ENCODE measurements at regions not wholly inside any gene's neighbourhood (a gene's known extent, or its start where the extent isn't known, plus 50 kb on each side); places are given as distances from the start of the nearest gene placed in this dataset.

DNA sequence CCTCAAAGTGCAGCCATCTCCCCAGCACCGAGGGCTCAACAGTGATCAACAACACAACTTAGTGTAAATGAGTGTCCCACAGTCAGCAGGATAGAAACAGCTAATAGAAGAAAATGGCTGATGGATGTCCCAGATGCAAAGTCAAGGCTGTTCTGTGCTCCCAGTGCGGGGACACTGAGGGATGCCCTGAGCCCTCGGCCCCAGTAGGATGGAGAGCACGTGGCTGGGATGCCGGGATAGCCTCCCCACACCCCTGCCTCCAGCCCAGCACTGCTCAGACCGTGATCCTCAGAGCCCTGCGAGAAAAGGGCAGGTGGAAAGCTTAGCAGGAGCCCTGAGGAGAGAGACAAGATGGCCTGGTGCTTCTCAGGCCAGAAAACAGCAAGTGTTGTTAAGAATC, 243.9 kb upstream of the TCERG1L start:
- Histone ChIP-seq H3K4me2 (ENCODE audit: control insufficient read depth, insufficient read depth) (no peak overlapping the region), H3K9ac (ENCODE audit: control insufficient read depth, insufficient read depth, low read length) (no peak overlapping the region), H2AFZ (ENCODE audit: control insufficient read depth, low read depth, low read length) (no peak overlapping the region), H3K27me3 (replicated peaks in 1 of 2; ENCODE audit: control insufficient read depth in 2 of 2, insufficient read depth in 2 of 2, low read length in 1 of 2) (no peaks in the 10 kb centered on the region), H3K9me3 (replicated peaks; ENCODE audit: control insufficient read depth, insufficient read depth, low read length) (no peaks in the 10 kb centered on the region), H4K20me1 (ENCODE audit: control insufficient read depth, insufficient read depth) (no peaks in the 10 kb centered on the region), H3K36me3 (ENCODE audit: control insufficient read depth in 2 of 2, insufficient read depth in 2 of 2, low read length in 1 of 2) (no peaks in the 10 kb centered on the region), H3K79me2 (ENCODE audit: control insufficient read depth, insufficient read depth, low read length) (no peaks in the 10 kb centered on the region), H3K4me1 (ENCODE audit: control insufficient read depth, insufficient read depth, low read length) (no peaks in the 10 kb centered on the region), H3K4me3 (no peak overlapping the region), H3K27ac (ENCODE audit: control insufficient read depth, insufficient read depth) (no peak overlapping the region)
- ATAC-seq (no peak), FAIRE-seq (no peak), DNase-seq (ENCODE audit: low read depth, low spot score) (no peak)
- intact Hi-C loops (cut with micrococcal nuclease; ENCODE audit: unreplicated experiment) (no loop called here), in situ Hi-C loops (cut with MboI) (no loop called here)
- ChIA-PET RAD21 (ENCODE audit: unreplicated experiment) (no interaction called here), POLR2A (no interaction called here), SMC1A (ENCODE audit: uncharacterized antibody, unreplicated experiment) (no interaction called here), CTCF (no interaction called here)
- 2% methylated on average over 4 of the region's 7 CpGs for WGBS (ENCODE audit: insufficient coverage, insufficient replicate concordance, low lambda C conversion rate, missing lambda C conversion rate)
- TF ChIP-seq BMI1 (IDR thresholded peaks at IDR 0.05; ENCODE audit: borderline replicate concordance) (no peak), SMAD1 (IDR thresholded peaks at IDR 0.05; ENCODE audit: low read depth, partially characterized antibody) (no peak)
- TF ChIP-seq, protein P1, sequence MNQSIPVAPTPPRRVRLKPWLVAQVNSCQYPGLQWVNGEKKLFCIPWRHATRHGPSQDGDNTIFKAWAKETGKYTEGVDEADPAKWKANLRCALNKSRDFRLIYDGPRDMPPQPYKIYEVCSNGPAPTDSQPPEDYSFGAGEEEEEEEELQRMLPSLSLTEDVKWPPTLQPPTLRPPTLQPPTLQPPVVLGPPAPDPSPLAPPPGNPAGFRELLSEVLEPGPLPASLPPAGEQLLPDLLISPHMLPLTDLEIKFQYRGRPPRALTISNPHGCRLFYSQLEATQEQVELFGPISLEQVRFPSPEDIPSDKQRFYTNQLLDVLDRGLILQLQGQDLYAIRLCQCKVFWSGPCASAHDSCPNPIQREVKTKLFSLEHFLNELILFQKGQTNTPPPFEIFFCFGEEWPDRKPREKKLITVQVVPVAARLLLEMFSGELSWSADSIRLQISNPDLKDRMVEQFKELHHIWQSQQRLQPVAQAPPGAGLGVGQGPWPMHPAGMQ (IDR thresholded peaks at IDR 0.05; ENCODE audit: borderline replicate concordance): no peak
- BruUV-seq (replicated peaks): no TSS peak

DNA sequence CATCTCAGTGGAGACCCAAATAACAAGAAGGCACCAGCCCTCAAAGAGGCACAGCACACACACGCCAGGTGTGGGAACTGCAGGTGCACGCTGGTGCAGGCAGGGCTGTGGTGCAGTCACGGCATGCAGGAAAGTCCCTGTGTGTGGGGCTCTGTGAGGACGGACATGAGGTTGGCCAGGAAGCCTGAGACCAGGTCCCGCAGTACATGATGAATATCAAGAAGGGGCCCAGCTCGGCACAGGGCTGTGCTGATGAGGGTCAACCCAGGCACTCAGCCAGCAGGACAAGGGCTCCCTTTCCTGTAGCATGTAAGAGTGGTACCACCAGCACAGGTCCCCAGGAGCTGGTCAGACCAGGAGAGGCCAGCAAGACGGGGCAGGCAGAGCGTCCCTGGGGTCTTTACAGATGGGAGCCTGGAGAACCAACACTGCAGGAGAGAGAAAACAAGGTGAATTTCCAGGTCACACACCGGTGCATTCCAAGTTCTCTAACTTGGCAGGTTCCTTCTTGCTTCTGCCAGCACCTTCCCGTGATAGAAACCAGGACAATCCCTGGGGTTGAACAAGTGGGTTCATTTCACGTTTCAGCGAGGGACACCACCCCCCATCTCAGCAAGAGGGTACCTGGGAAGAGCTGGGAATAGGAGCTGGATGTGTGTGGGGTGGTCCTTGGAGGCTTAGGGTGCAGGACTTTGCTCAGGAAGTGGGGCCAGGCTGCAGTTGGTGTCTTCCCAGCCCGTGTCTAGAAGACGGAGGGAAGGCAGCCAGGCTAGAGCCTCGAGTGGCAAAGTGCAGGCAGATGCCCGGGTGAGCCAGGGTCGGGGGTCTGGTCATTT, 244.8 kb upstream of the TCERG1L start:
- ATAC-seq (no peak), DNase-seq (ENCODE audit: low read depth, low spot score) (no peak), FAIRE-seq (no peak)
- no TSS peak for BruUV-seq (replicated peaks)
- ChIA-PET RAD21 (ENCODE audit: unreplicated experiment) (no interaction called here), SMC1A (ENCODE audit: uncharacterized antibody, unreplicated experiment) (no interaction called here), POLR2A (no interaction called here), CTCF (no interaction called here)
- Histone ChIP-seq H3K4me1 (ENCODE audit: control insufficient read depth, insufficient read depth, low read length) (no peaks in the 10 kb centered on the region), H3K27me3 (replicated peaks in 1 of 2; ENCODE audit: control insufficient read depth in 2 of 2, insufficient read depth in 2 of 2, low read length in 1 of 2) (no peaks in the 10 kb centered on the region), H2AFZ (ENCODE audit: control insufficient read depth, low read depth, low read length) (no peak overlapping the region), H3K79me2 (ENCODE audit: control insufficient read depth, insufficient read depth, low read length) (no peaks in the 10 kb centered on the region), H3K9ac (ENCODE audit: control insufficient read depth, insufficient read depth, low read length) (no peak overlapping the region), H4K20me1 (ENCODE audit: control insufficient read depth, insufficient read depth) (no peaks in the 10 kb centered on the region), H3K4me2 (ENCODE audit: control insufficient read depth, insufficient read depth) (no peak overlapping the region), H3K4me3 (no peak overlapping the region), H3K36me3 (ENCODE audit: control insufficient read depth in 2 of 2, insufficient read depth in 2 of 2, low read length in 1 of 2) (no peaks in the 10 kb centered on the region), H3K27ac (ENCODE audit: control insufficient read depth, insufficient read depth) (no peak overlapping the region), H3K9me3 (replicated peaks; ENCODE audit: control insufficient read depth, insufficient read depth, low read length) (no peaks in the 10 kb centered on the region)
- intact Hi-C loops (cut with micrococcal nuclease; ENCODE audit: unreplicated experiment) (no loop called here), in situ Hi-C loops (cut with MboI) (no loop called here)
- 10% methylated on average over 16 of the region's 17 CpGs for WGBS (ENCODE audit: insufficient coverage, insufficient replicate concordance, low lambda C conversion rate, missing lambda C conversion rate)
- TF ChIP-seq NFIC (IDR thresholded peaks at IDR 0.05; ENCODE audit: low read depth, low read length): no peak
- no peak for TF ChIP-seq TARDBP (IDR thresholded peaks at IDR 0.05; ENCODE audit: borderline replicate concordance)
- TF ChIP-seq, protein P1 (IDR thresholded peaks at IDR 0.05; ENCODE audit: borderline replicate concordance): no peak
- TF ChIP-seq, protein P2, sequence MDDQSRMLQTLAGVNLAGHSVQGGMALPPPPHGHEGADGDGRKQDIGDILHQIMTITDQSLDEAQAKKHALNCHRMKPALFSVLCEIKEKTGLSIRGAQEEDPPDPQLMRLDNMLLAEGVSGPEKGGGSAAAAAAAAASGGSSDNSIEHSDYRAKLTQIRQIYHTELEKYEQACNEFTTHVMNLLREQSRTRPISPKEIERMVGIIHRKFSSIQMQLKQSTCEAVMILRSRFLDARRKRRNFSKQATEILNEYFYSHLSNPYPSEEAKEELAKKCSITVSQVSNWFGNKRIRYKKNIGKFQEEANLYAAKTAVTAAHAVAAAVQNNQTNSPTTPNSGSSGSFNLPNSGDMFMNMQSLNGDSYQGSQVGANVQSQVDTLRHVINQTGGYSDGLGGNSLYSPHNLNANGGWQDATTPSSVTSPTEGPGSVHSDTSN (IDR thresholded peaks at IDR 0.05; ENCODE audit: insufficient replicate concordance, low read depth, low read length): no peak
- TF ChIP-seq ZNF217 (IDR thresholded peaks at IDR 0.05): no peak
- no peak for TF ChIP-seq LARP7 (IDR thresholded peaks at IDR 0.05)
- no peak for TF ChIP-seq IKZF1 (conservative IDR thresholded peaks at IDR 0.05)
- TF ChIP-seq STAT1 (conservative IDR thresholded peaks at IDR 0.05): no peak
- TF ChIP-seq, protein P3, sequence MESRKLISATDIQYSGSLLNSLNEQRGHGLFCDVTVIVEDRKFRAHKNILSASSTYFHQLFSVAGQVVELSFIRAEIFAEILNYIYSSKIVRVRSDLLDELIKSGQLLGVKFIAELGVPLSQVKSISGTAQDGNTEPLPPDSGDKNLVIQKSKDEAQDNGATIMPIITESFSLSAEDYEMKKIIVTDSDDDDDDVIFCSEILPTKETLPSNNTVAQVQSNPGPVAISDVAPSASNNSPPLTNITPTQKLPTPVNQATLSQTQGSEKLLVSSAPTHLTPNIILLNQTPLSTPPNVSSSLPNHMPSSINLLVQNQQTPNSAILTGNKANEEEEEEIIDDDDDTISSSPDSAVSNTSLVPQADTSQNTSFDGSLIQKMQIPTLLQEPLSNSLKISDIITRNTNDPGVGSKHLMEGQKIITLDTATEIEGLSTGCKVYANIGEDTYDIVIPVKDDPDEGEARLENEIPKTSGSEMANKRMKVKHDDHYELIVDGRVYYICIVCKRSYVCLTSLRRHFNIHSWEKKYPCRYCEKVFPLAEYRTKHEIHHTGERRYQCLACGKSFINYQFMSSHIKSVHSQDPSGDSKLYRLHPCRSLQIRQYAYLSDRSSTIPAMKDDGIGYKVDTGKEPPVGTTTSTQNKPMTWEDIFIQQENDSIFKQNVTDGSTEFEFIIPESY (IDR thresholded peaks at IDR 0.05): no peak
- no peak for TF ChIP-seq MTA2 (IDR thresholded peaks at IDR 0.05; ENCODE audit: low read depth)
